ENCODE measurements at regions not wholly inside any gene's neighbourhood (a gene's known extent, or its start where the extent isn't known, plus 50 kb on each side); places are given as distances from the start of the nearest gene placed in this dataset.
A peak's percentile ranks its signal among the peaks of the same experiment; 100 is the strongest.
"Not testable (repeated sequence)": the region's sequence is repeated elsewhere in the genome, so short reads cannot be mapped to it uniquely, and the experiment has no call there.

DNA sequence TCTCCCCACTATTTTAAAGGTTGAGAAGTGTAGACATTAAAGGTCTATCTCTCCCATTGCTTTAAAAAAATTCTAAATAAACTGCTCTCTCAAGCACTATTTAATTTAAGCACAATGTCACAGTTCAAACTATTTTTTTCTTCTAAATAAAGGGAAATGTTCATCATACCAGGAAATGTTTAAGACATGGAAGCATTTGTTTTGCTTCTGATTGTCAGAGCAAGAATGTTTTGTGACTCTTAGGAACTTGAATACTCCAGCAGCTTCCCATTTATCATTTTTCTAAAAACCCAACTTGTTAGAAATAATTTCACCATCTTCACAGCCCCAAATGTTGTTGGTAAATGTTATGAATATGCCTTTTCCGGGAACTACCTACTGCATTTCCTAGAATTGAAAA lies 121.8 kb upstream of the NTF3 start:
- DNase-seq (ENCODE audit: low read depth), result no peak

DNA sequence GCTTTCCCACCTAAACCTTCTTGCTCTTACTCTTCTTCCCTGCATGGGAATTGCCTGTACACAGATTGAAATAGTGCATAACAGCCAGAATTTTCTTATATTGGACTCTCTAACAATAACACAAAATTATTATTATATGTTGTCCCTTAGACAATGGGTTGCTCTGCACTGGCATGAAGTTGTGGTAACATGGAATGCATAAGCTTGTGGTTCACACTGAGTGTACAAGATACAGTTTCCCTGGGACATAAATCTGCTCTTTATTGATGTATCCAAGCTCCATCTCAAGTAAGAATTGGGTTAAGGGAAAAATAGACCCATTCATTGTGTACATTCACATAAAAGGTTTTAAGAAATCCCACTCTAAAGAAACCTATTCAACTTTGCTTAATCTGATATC lies 114.4 kb upstream of the NTF3 start:
- no peak for DNase-seq (ENCODE audit: low read depth)

DNA sequence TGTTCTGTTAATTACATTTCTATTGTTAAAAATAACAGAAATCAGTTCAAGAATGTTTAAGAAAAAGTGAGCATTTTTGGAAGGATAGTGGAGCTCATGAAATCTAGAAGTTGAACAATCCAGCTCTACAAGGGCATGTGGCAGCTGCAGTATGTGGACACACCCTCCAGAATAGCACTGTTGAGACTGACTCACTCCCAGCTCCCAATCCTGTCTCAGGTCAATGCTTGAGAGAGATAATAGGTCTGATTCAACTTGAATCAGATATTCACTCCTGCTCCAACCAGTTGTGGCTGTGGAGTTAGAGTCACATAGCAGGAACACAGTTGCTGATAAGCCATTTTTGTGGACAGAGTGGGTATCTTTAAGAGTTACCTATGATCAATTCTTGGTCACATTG lies 113.0 kb upstream of the NTF3 start:
- DNase-seq (ENCODE audit: low read depth), result peak; percentile 4

DNA sequence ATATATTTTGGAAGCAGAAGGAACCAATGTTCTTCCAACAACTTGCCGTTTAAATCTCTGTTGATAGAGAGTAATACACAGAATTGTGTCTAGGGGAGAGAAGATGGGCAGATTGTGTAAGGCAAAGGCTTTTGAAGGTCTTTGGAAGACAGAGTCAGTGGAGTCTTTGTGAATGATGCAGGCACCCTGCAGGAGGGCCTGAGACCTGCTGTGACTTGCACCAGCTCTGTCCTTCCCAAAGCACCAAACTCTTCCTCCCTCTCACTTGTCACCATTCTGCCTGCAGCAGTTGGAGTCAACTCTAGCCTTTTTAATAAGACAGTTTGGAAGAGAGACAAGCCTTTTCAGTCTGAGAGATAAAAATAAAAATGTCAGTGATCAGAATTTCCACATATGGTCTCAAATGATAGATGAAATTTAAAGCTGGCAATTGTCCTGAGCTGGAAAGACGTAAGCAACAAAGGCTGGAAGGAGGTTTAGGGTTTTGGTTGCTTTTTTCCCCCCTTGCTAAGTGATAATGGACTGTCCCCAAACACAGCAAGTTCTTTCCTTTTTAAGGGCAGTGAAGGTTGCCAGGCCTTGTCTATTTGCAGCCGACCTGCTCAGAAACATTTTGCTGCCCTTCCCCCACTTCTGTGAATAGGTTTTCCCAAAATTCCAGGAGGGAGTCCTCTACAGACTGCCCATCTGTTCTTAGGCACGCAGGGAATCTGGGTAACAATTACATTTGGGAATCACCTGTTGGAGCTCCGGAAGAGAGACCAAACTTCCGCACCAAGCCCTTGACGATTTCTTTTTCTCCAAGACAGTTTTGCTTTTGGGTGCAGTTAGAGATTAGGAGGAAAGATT lies 103.0 kb upstream of the NTF3 start:
- DNase-seq (ENCODE audit: low read depth), result no peak

DNA sequence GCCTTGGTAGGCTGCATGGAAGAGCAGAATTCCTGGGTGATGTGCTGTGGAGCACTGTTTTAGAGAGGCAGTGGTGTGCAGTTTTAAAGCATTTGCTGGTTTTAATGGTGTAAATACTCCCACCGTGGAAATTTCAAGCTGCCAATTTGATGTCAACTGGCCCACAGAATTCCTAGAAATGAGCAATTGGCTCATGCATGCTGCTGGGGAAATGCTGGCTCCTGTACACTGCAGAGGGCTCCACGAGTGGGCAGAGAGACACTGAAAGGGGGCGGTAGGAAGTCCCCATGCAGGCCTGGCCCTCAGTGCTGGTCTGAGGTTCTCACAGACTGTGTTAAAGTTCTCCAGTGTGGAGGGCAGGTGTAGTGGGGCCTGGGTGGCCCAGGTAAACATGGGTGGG lies 99.4 kb upstream of the NTF3 start:
- DNase-seq (ENCODE audit: low read depth), result no peak

DNA sequence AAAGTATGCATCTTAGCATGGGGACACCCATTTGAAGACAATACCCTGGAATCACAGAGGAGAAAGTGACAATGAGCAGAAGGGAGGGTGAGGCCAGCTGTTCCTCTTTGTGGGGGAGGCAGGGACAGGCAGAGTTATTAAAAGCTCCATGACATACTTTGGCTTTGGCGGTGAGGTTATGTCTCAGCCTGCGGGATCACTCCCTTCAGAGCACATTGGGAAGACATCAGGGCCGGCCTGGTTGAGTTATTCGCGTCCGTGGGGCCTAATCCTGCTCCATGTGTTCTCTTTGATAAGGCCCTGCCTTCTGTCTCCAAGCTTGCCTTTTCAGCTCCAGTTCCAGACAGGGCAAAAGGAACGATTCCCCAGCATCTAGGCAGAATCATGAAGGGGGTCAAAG lies 98.8 kb upstream of the NTF3 start:
- DNase-seq (ENCODE audit: low read depth), result no peak

DNA sequence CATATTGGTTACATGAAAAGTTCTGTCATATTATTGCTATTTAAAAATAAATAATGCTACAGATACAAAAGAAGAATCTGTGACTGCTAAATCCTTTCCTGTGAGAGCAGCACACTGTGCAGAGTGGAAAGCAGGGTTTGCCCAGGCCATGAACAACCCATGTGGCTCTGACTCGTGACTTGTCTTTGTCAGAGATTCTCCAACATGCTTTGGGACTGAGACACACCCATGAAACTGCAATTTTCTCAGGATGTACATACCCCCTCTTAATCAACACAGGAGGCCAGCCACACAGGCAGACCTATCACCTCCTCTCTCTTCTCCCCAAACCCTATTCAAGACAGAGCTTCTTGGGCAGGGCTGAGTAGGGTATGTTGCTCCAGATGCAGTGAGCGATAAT lies 96.8 kb upstream of the NTF3 start:
- no peak for DNase-seq (ENCODE audit: low read depth)

DNA sequence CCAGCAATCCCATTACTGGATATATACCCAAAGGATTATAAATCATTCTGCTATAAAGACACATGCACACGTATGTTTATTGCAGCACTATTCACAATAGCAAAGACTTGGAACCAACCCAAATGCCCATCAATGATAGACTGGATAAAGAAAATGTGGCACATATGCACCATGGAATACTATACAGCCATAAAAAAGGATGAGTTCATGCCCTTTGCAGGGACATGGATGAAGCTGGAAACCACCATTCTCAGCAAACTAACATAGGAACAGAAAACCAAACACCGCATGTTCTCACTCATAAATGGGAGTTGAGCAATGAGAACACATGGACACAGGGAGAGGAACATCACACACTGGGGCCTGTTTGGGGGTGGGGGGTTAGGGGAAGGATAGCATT lies 90.8 kb upstream of the NTF3 start:
- DNase-seq (ENCODE audit: low read depth), result not testable (repeated sequence)

DNA sequence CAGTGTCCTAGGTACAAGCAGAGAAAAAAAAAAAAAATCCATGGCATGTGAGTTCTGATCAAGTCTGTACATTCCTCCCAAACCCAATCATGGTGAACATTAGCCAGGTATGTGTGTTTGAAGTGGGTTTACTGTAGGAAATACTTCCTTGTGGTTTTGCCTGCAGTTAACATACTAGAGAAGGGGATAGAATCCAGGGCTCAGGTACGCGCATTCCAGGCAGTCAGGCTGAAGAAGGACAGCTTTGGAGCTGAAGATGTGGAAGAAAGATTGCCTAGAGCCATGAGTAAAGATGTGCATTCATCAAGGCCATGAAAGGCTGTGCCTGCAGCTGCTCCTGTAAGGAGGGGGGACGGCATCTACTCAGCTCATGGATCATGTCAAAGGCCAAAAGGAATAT lies 88.2 kb upstream of the NTF3 start:
- DNase-seq (ENCODE audit: low read depth), result no peak

DNA sequence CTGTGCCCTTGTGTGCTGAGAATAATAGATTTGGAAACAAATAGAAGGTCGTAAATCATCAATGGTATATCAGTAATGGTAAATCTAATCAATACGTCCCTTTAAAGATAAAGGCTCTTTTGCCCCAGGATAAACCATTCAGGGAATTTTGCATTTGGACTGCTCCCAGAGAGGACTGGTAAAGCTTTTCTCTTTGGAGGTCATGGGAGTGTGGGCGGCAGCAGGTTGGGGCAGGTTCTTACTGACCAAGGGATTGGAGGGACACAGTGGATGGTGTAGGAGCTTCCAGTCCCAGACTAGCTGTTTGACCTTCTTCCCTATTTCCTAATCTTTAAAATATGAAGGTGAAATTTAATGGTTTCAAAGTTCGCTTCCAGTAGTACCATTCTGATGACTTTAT lies 87.8 kb upstream of the NTF3 start:
- DNase-seq (ENCODE audit: low read depth), result no peak

DNA sequence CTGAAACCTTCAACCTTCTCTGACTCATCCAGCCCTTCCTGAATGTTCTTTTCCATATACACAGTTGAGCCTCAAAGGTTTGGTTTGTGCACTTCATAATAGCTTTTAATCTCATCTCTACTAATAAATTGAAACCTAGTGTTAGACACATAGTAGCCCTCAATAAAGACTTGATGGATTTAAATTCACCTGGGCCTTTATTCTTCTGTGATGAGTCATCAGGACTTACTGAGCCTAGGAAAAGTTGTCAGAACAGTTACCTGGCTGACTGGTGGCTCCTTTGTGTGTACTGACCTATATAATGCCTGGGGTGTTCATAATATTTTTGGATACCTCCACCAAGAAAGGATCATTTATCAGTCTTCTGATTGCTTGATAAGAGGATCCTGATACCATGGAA lies 86.4 kb upstream of the NTF3 start:
- no peak for DNase-seq (ENCODE audit: low read depth)

DNA sequence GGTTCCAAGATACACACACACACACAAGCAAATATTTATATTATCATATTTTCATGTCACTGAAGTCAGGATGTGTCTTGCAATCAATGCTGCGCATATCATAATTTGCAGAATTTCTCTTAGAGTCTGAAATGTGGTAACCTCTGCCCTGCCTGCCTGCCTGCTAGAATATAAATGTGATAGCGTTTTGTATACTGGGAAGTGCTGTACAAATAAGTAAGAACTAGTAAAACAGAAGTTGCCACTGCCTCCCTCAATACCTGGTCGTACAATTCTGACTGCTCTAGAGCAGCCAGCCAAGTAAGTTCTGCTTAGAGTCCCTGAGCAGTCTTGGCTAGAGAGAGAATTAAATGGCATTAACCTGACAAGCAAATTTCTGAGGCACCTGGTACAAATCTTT lies 83.9 kb upstream of the NTF3 start:
- no peak for DNase-seq (ENCODE audit: low read depth)

DNA sequence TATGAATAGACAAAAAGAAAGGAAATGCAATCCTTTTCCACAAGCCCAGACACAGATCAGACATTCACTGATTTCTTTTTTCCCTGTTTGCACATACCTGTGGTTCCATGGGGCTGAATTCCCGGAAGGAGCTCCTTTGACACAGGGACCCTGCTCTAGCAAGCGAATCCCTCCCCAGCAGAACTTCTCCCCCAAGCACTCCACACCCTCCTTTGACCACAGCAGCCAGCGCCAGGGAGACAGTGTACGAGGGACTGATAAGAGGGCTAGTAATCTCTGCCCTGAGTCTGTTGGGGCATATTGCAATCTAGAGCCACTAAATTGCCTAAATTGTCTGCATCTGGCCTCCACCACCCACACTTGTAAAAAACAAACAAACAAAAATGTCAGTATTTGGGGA lies 83.4 kb upstream of the NTF3 start:
- no peak for DNase-seq (ENCODE audit: low read depth)

DNA sequence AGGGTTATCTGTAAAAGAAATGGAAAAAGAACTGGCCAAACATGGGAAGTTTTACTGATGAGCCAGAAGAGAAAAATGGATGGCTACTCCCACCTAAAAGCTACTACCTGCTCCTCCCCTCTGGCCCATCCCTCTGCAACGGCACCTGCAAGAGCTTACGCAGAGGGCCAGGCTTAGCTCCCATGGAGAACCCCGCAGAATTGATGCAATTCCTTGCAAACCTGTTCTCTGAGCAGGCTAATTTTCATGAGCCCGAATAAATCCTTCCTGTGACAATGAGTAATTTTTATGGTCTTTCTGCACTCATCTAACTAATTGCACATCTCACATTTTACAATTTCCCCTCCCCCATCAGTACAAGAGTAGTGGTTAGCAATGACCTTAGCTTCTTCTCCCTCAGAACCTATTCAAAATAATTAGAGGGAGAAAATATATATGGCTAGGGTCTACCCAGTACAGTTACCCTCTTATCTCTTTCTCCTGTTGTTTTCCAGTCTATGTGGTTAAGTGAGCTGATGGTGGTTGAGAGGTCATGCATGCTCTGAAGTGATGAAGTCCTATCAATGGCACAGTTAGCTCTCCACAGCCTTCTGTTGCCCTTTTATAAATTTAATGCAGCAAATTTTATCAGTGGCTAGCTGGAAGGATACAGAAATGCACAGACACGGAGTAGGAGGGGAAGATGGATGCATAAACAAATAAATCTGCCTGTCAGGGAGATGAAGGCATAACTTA lies 67.7 kb upstream of the NTF3 start:
- no peak for DNase-seq (ENCODE audit: low read depth)

DNA sequence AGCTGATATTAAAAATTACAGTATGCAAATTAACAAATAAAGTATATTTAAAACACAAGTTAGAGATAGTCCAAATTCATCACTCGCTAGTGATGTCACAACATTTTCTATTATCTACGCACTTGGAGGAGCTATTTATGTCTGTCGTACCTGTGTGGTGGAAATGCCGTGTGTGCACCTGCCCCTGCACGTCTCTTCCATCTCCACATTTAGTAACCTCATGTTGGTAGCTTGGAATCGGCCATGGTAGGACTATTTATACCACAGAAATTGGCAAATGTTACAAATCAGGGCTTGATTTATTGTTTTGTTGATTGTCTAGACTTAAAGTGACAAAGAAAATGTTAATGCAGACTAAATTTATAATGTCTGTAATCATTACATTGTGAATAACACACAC lies 62.6 kb upstream of the NTF3 start:
- DNase-seq (ENCODE audit: low read depth), result no peak

DNA sequence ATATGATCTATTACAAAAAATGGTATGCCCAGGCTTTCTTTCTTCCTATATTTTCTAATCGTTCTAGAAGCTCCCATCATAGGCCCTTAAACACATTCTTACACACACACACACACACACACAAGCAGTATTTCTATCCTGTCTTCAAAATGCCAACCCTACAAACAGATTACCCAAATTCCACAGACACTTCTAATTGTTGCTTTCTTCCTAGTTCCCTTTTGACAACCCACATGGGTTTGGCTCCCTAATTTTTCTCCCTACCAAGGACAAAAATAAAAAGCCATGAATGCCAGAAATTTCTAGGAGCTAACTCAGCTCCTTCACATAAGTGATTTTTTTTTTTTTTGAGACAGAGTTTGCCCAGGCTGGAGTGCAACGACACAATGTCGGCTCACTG lies 60.3 kb upstream of the NTF3 start:
- no peak for DNase-seq (ENCODE audit: low read depth)

DNA sequence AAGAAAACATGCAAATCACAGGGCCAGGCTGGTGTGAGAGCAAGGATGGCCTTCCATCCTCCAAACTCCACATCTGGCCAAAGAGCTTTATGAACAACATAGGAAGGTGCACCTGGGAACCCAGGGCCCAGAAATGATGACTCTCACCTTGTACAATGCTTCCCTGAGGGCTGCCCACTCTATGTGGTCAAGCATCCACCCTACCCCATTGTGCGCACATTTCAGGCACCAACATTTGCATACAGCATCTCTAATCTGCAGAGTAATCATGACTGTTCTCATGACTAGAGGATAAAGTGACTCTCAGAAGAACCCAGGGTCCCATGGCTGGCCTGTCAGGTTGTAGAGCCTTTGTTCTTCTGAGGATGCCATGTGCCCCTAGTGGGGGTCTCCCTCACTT lies 57.2 kb upstream of the NTF3 start:
- no peak for DNase-seq (ENCODE audit: low read depth)

DNA sequence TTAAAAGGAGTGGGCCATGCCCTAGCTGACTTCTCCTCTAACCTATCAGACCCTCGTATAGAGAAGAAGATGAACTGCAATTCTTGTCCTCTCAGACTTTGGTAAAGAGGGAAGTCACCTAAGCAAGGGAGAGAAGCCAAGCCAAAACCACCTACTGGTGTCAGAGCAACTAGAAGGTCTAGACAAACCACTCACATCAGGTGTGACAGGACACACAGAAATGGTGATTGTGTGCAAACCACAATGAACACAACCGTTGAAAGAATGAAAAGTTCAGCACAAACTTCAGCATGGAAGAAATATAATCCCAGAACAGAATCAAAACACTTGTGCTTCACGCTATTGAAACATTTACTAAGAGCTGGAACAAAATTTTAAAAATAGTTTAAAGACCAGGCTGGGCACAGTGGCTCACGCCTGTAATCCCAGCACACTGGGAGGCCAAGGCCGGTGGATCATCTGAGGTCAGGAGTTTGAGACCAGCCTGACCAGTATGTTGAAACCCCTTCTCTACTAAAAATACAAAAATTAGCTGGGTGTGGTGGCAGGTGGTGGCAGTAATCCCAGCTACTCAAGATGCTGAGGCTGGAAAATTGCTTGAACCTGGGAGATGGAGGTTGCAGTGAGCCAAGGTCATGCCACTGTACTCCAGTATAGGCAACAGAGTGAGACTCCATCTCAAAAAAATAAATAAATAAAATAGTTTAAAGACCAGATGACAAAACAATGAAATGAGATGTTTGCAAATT lies 56.2 kb upstream of the NTF3 start:
- DNase-seq (ENCODE audit: low read depth), result no peak

DNA sequence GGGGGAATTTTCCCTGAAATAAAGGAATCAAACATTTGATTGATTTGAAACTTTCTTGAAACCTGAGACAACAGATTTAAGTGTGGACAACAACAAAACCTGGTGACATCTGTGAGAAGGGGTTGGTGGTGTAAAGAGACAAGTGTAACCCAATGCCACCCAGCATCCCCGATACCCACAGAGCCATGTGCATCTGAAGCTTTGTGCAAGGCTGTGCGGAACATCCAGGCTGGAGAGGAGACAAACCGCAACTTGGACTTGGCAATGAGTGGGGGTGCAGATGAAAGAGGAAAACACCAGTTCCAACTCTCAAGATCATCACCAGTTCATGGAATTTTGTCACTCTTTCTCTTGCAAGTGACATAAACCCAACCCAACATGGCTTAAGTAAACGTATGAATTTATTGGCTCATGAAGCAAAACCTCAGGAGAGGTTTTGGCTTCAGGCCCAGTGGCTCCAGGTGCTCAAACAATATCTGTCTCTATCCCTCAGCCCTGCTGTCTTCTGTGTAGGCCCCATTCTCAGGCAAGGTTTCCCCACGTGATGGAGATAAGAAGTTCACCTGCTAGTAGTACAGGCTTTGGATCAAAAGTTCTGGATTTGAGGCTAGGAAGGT lies 55.2 kb upstream of the NTF3 start:
- DNase-seq (ENCODE audit: low read depth), result no peak

DNA sequence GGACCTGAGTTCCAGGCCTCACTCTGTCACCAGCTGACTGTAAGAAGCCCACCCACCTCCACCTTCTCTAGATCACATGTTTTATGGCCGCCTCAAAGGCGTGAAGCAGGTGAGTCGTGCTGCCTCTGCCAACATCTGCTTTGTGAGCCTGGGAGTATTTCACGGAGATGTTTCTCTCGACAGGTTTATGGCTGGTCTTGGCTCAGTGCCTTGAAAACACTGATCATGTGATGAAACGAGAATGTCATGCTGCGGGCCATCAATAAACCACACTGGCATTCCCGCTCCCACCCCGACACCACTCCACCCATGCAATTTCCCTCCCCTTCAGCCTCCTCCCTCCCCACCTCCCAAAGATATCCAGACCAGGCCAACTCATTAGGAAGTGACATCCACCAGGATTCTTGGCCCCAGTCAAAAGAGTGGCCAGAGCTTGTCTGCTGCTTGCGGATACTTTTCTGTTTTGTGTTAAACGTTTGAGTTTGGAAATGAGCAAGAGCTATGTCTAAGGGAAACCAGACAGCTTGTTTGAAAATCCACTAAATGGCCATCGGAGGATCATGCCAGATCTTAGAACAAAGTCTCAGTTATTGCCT lies 53.8 kb upstream of the NTF3 start:
- DNase-seq (ENCODE audit: low read depth), result no peak

DNA sequence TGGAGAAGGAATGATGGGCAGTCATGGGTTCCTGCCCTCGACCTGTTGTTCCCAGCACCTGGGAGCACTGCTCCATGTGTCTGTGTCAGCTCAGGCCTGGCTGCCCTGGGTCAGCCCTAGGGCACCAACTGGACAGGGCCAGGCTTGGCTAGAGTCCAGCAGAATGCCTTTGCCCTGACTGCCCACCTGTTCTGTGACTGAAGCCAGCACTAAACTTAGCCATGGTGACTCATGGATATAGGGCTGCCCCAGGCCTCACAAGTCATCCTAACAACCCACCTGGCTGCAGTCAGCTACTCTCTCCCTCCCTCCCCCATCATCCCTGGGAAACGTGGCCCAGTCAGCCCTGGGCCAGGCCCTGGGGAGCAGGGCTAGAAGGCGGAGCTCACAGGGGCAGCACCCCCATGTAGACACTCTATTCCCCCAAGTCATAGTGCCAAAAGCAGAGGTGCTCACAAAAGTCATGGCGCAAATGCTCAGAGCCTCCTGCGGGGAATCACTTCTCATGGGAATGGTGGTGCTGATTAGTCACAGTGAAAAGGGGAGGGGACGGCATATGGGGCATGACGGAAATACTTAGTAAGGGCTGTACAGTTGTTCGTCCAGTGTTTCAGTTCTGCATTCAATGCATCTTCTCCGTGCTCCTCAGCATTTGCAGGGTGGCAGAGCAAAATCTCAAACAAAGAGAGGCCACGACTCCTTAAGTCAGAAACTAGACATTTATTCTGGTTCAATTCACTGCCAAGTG lies 52.0 kb upstream of the NTF3 start:
- no peak for DNase-seq (ENCODE audit: low read depth)

All from fibroblast of gingiva (primary cell).